ENCODE measurements at regions not wholly inside any gene's neighbourhood (a gene's known extent, or its start where the extent isn't known, plus 50 kb on each side); places are given as distances from the start of the nearest gene placed in this dataset.
"Not testable (repeated sequence)": the region's sequence is repeated elsewhere in the genome, so short reads cannot be mapped to it uniquely, and the experiment has no call there.

- Histone ChIP-seq H3K4me3 (ENCODE audit: control insufficient read depth in 2 of 3, extremely low read depth in 1 of 3, insufficient read depth in 2 of 3, low read depth in 1 of 3, low read length in 3 of 3) (no peak overlapping the region), H3K27me3 (ENCODE audit: control insufficient read depth, extremely low read depth, insufficient read depth, low read length) (no peaks in the 10 kb centered on the region), H4K20me1 (ENCODE audit: control insufficient read depth, extremely low read depth, insufficient read depth, low read length) (no peaks in the 10 kb centered on the region), H3K4me2 (ENCODE audit: control insufficient read depth, extremely low read depth, insufficient read depth, low read depth, low read length) (no peak overlapping the region), H3K79me2 (ENCODE audit: control insufficient read depth, insufficient read depth, low read length) (no peaks in the 10 kb centered on the region), H3K9ac (ENCODE audit: control insufficient read depth, extremely low read depth, insufficient read depth, low read length) (no peak overlapping the region), H3K27ac (ENCODE audit: control insufficient read depth, insufficient read depth, low read length) (no peak overlapping the region), H3K9me3 (ENCODE audit: control insufficient read depth, low read depth, low read length) (no peaks in the 10 kb centered on the region), H3K36me3 (ENCODE audit: control insufficient read depth in 2 of 2, extremely low read depth in 1 of 2, insufficient read depth in 2 of 2, low read length in 2 of 2) (no peaks in the 10 kb centered on the region), H3K9me1 (ENCODE audit: control insufficient read depth, extremely low read depth, insufficient read depth, low read length) (no peaks in the 10 kb centered on the region), H2AFZ (ENCODE audit: control insufficient read depth, low read length) (no peak overlapping the region), H3K4me1 (ENCODE audit: control insufficient read depth, extremely low read depth, insufficient read depth, low read length) (no peaks in the 10 kb centered on the region)
- dilution Hi-C loops (cut with MboI; ENCODE audit: extremely low pct_ligation_motif_present, low sequenced_read_pairs): no loop called here
- FAIRE-seq: no peak
- DNase-seq (ENCODE audit: low read depth, low spot score): no peak
- TF ChIP-seq EZH2 (IDR thresholded peaks at IDR 0.05; ENCODE audit: low read length): no peak
- no peak for TF ChIP-seq CTCF (optimal IDR thresholded peaks at IDR 0.05 in 1 of 3, IDR thresholded peaks at IDR 0.05 in 1 of 3, conservative IDR thresholded peaks at IDR 0.05 in 1 of 3; ENCODE audit: extremely low read depth in 1 of 3, insufficient read depth in 2 of 3, low read length in 3 of 3)
These were observed 69.3 kb upstream of the WARS2 start for GRCh38 chr1:119209596-119210295.

GRCh38 chr1:119210296-119210649 is 69.8 kb upstream of the WARS2 start:
- DNase-seq (ENCODE audit: low read depth, low spot score) (no peak), FAIRE-seq (no peak)
- H3K27me3 ChIP-seq (ENCODE audit: control insufficient read depth, extremely low read depth, insufficient read depth, low read length): no peaks in the 10 kb centered on the region
- dilution Hi-C loops (cut with MboI; ENCODE audit: extremely low pct_ligation_motif_present, low sequenced_read_pairs): no loop called here
- no peak for TF ChIP-seq EZH2 (IDR thresholded peaks at IDR 0.05; ENCODE audit: low read length)
- no peak for TF ChIP-seq CTCF (optimal IDR thresholded peaks at IDR 0.05 in 1 of 3, IDR thresholded peaks at IDR 0.05 in 1 of 3, conservative IDR thresholded peaks at IDR 0.05 in 1 of 3; ENCODE audit: extremely low read depth in 1 of 3, insufficient read depth in 2 of 3, low read length in 3 of 3)
- H3K4me1 ChIP-seq (ENCODE audit: control insufficient read depth, extremely low read depth, insufficient read depth, low read length): no peaks in the 10 kb centered on the region
- H3K36me3 ChIP-seq (ENCODE audit: control insufficient read depth in 2 of 2, extremely low read depth in 1 of 2, insufficient read depth in 2 of 2, low read length in 2 of 2): no peaks in the 10 kb centered on the region
- no peak overlapping the region for H3K4me2 ChIP-seq (ENCODE audit: control insufficient read depth, extremely low read depth, insufficient read depth, low read depth, low read length)
- no peaks in the 10 kb centered on the region for H3K79me2 ChIP-seq (ENCODE audit: control insufficient read depth, insufficient read depth, low read length)
- no peak overlapping the region for H3K4me3 ChIP-seq (ENCODE audit: control insufficient read depth in 2 of 3, extremely low read depth in 1 of 3, insufficient read depth in 2 of 3, low read depth in 1 of 3, low read length in 3 of 3)
- H2AFZ ChIP-seq (ENCODE audit: control insufficient read depth, low read length): no peak overlapping the region
- H3K9me3 ChIP-seq (ENCODE audit: control insufficient read depth, low read depth, low read length): no peaks in the 10 kb centered on the region
- H3K27ac ChIP-seq (ENCODE audit: control insufficient read depth, insufficient read depth, low read length): no peak overlapping the region
- no peaks in the 10 kb centered on the region for H3K9me1 ChIP-seq (ENCODE audit: control insufficient read depth, extremely low read depth, insufficient read depth, low read length)
- H3K9ac ChIP-seq (ENCODE audit: control insufficient read depth, extremely low read depth, insufficient read depth, low read length): no peak overlapping the region
- H4K20me1 ChIP-seq (ENCODE audit: control insufficient read depth, extremely low read depth, insufficient read depth, low read length): no peaks in the 10 kb centered on the region

- H3K4me1 ChIP-seq (ENCODE audit: control insufficient read depth, extremely low read depth, insufficient read depth, low read length); H3K9me3 ChIP-seq (ENCODE audit: control insufficient read depth, low read depth, low read length); FAIRE-seq; H3K27ac ChIP-seq (ENCODE audit: control insufficient read depth, insufficient read depth, low read length); H3K9ac ChIP-seq (ENCODE audit: control insufficient read depth, extremely low read depth, insufficient read depth, low read length); H4K20me1 ChIP-seq (ENCODE audit: control insufficient read depth, extremely low read depth, insufficient read depth, low read length); H3K4me2 ChIP-seq (ENCODE audit: control insufficient read depth, extremely low read depth, insufficient read depth, low read depth, low read length); H3K36me3 ChIP-seq (ENCODE audit: control insufficient read depth in 2 of 2, extremely low read depth in 1 of 2, insufficient read depth in 2 of 2, low read length in 2 of 2); H3K79me2 ChIP-seq (ENCODE audit: control insufficient read depth, insufficient read depth, low read length); H3K9me1 ChIP-seq (ENCODE audit: control insufficient read depth, extremely low read depth, insufficient read depth, low read length); H3K27me3 ChIP-seq (ENCODE audit: control insufficient read depth, extremely low read depth, insufficient read depth, low read length); dilution Hi-C loops (cut with MboI; ENCODE audit: extremely low pct_ligation_motif_present, low sequenced_read_pairs); H3K4me3 ChIP-seq (ENCODE audit: control insufficient read depth in 2 of 3, extremely low read depth in 1 of 3, insufficient read depth in 2 of 3, low read depth in 1 of 3, low read length in 3 of 3); H2AFZ ChIP-seq (ENCODE audit: control insufficient read depth, low read length): not testable (repeated sequence)
- DNase-seq (ENCODE audit: low read depth, low spot score): peak; percentile 7
These were observed 72.8 kb upstream of the WARS2 start for GRCh38 chr1:119213213-119213612.

GRCh38 chr1:119214961-119215360 is 74.5 kb upstream of the WARS2 start:
- H3K4me3 ChIP-seq (ENCODE audit: control insufficient read depth in 2 of 3, extremely low read depth in 1 of 3, insufficient read depth in 2 of 3, low read depth in 1 of 3, low read length in 3 of 3); H3K79me2 ChIP-seq (ENCODE audit: control insufficient read depth, insufficient read depth, low read length); H3K36me3 ChIP-seq (ENCODE audit: control insufficient read depth in 2 of 2, extremely low read depth in 1 of 2, insufficient read depth in 2 of 2, low read length in 2 of 2); H2AFZ ChIP-seq (ENCODE audit: control insufficient read depth, low read length); FAIRE-seq; H4K20me1 ChIP-seq (ENCODE audit: control insufficient read depth, extremely low read depth, insufficient read depth, low read length); H3K4me1 ChIP-seq (ENCODE audit: control insufficient read depth, extremely low read depth, insufficient read depth, low read length); dilution Hi-C loops (cut with MboI; ENCODE audit: extremely low pct_ligation_motif_present, low sequenced_read_pairs); H3K4me2 ChIP-seq (ENCODE audit: control insufficient read depth, extremely low read depth, insufficient read depth, low read depth, low read length); H3K27me3 ChIP-seq (ENCODE audit: control insufficient read depth, extremely low read depth, insufficient read depth, low read length); H3K9me3 ChIP-seq (ENCODE audit: control insufficient read depth, low read depth, low read length); H3K9me1 ChIP-seq (ENCODE audit: control insufficient read depth, extremely low read depth, insufficient read depth, low read length); H3K9ac ChIP-seq (ENCODE audit: control insufficient read depth, extremely low read depth, insufficient read depth, low read length); DNase-seq (ENCODE audit: low read depth, low spot score); H3K27ac ChIP-seq (ENCODE audit: control insufficient read depth, insufficient read depth, low read length): not testable (repeated sequence)
